WERI-Rb-1 (cell line): ENCODE measurements at regions not wholly inside any gene's neighbourhood (a gene's known extent, or its start where the extent isn't known, plus 50 kb on each side); places are given as distances from the start of the nearest gene placed in this dataset.
"Not testable (repeated sequence)": the region's sequence is repeated elsewhere in the genome, so short reads cannot be mapped to it uniquely, and the experiment has no call there.

Source experiments
- DNase-seq: peaks from one replicate; pipeline ENCODE4 v3.0.0-alpha.2; 2020
- H3K27ac ChIP-seq: fragments of 250-450 bp; sonication (Bioruptor Pico); 2 replicates; pipeline ENCODE4 v1.5.1; 2020; ENCODE audit warnings: mild to moderate bottlenecking, moderate library complexity
- H3K27me3 ChIP-seq: fragments of 250-450 bp; sonication (Bioruptor Pico); 2 replicates; pipeline ENCODE4 v1.5.1; 2021; ENCODE audit warnings: mild to moderate bottlenecking, low read depth, moderate library complexity; ENCODE audit not compliant: insufficient read depth, severe bottlenecking
- H3K36me3 ChIP-seq: fragments of 250-450 bp; sonication (Bioruptor Pico); 2 replicates; pipeline ENCODE4 v1.5.1; 2020; ENCODE audit warnings: mild to moderate bottlenecking, moderate library complexity
- H3K4me3 ChIP-seq: 2 replicates; pipeline ENCODE4 v1.5.1; 2011; ENCODE audit warnings: low read depth, mild to moderate bottlenecking, control low read depth, low read length
- H3K9me3 ChIP-seq: fragments of 250-450 bp; sonication (Bioruptor Pico); 2 replicates; pipeline ENCODE4 v1.5.1; 2021; ENCODE audit warnings: mild to moderate bottlenecking, moderate library complexity; ENCODE audit not compliant: severe bottlenecking
- TF ChIP-seq, protein P1 (sequence below): IDR thresholded peaks from 2 replicates; pipeline ENCODE4 v1.5.1; 2011; ENCODE audit warnings: low read depth, mild to moderate bottlenecking, control low read depth, inconsistent platforms, low read length

DNA sequence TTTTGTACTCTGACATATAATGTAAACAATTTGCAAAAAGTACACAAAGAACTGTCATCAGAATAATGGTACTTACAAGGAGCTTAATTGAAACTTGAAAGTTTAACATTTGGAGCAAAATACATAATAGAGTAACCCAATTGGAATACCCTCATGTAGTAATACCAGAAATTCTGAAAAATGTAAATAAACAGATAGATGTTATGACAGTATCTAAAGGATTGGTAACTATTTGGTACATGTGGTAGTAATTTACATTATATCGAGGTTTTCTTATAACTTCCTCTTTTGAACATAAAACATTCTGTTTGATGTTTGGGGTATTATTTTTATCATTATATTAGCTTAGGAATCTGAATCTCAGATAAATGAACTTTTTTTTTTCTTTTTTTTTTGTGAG is 211.7 kb upstream of the ELL2 start:
- Histone ChIP-seq H3K9me3 (no peaks in the 10 kb centered on the region), H3K27me3 (no peaks in the 10 kb centered on the region), H3K36me3 (no peaks in the 10 kb centered on the region), H3K27ac (no peak overlapping the region), H3K4me3 (no peak overlapping the region)
- no peak for DNase-seq
- TF ChIP-seq, protein P1, sequence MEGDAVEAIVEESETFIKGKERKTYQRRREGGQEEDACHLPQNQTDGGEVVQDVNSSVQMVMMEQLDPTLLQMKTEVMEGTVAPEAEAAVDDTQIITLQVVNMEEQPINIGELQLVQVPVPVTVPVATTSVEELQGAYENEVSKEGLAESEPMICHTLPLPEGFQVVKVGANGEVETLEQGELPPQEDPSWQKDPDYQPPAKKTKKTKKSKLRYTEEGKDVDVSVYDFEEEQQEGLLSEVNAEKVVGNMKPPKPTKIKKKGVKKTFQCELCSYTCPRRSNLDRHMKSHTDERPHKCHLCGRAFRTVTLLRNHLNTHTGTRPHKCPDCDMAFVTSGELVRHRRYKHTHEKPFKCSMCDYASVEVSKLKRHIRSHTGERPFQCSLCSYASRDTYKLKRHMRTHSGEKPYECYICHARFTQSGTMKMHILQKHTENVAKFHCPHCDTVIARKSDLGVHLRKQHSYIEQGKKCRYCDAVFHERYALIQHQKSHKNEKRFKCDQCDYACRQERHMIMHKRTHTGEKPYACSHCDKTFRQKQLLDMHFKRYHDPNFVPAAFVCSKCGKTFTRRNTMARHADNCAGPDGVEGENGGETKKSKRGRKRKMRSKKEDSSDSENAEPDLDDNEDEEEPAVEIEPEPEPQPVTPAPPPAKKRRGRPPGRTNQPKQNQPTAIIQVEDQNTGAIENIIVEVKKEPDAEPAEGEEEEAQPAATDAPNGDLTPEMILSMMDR: no peak

- H3K27ac ChIP-seq: no peak overlapping the region
- H3K27me3 ChIP-seq: no peaks in the 10 kb centered on the region
- no peaks in the 10 kb centered on the region for H3K36me3 ChIP-seq
- TF ChIP-seq, protein P1: no peak
- no peak overlapping the region for H3K4me3 ChIP-seq
- H3K9me3 ChIP-seq: no peaks in the 10 kb centered on the region
- no peak for DNase-seq
These were observed 210.8 kb upstream of the ELL2 start for GRCh38 chr5:96172436-96172835.

DNA sequence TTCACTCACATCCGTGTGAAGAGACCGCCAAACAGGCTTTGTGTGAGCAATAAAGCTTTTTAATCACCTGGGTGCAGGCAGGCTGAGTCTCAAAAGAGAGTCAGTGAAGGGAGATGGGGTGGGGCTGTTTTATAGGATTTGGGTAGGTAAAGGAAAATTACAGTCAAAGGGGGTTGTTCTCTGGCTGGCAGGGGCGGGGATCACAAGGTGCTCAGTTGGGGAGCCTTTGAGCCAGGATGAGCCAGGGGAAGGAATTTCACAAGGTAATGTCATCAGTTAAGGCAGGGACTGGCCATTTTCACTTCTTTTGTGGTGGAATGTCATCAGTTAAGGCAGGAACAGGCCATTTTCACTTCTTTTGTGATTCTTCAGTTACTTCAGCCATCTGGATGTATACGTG is 210.3 kb upstream of the ELL2 start:
- H3K4me3 ChIP-seq, H3K27me3 ChIP-seq, H3K27ac ChIP-seq, H3K36me3 ChIP-seq, DNase-seq, H3K9me3 ChIP-seq: not testable (repeated sequence)

- H3K4me3 ChIP-seq, H3K27me3 ChIP-seq, H3K9me3 ChIP-seq, H3K36me3 ChIP-seq, DNase-seq, H3K27ac ChIP-seq: not testable (repeated sequence)
These were observed 209.0 kb upstream of the ELL2 start for GRCh38 chr5:96170481-96171125.

- not testable (repeated sequence) for DNase-seq, H3K27me3 ChIP-seq, H3K4me3 ChIP-seq, H3K9me3 ChIP-seq, H3K27ac ChIP-seq, H3K36me3 ChIP-seq
These were observed 207.2 kb upstream of the ELL2 start for GRCh38 chr5:96168833-96169232.

DNA sequence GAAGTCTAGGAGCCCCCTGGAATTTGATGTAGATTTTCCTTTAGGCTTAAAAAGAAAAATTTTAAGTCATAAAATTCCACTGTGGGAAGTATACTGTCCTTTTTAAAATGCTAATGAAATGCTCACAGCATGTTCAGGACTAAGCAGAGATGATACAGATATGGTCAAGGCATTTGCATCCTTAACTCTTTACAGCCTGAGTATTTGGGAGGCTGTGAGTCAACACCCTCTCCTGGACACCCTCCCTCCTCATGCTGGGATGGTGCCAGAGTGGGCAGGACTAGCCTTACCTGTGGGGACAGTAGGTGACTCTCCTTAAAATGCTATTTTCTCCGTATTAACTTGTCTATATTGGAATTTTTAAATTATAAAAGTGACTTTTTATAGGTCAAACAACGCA is 197.4 kb upstream of the ELL2 start:
- TF ChIP-seq, protein P1: no peak
- H3K36me3 ChIP-seq: no peaks in the 10 kb centered on the region
- no peak overlapping the region for H3K27ac ChIP-seq
- H3K4me3 ChIP-seq: no peak overlapping the region
- H3K9me3 ChIP-seq: no peaks in the 10 kb centered on the region
- no peak for DNase-seq
- H3K27me3 ChIP-seq: no peaks in the 10 kb centered on the region

DNA sequence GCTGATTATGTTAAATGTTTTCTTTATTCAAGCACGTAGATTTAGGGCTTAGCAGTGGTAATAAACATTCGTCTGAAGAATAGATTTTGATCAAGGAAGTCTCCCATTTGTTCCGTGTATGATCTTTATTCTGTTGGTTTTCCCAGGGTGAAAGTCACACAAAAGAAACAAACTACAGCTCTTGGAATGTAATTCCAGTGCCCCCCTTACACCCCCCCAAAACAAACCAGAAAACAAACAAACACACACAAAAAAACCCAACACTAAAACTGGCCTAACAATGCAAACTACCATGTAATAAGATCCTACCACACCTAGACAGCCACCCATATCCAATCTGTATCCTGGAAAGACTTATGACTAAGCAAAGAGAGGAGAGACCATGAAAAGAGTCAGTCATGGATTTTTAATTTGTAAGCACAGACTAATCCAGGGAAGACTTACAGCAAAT is 196.2 kb upstream of the ELL2 start:
- H3K9me3 ChIP-seq: no peaks in the 10 kb centered on the region
- no peak for DNase-seq
- no peaks in the 10 kb centered on the region for H3K36me3 ChIP-seq
- no peaks in the 10 kb centered on the region for H3K27me3 ChIP-seq
- no peak overlapping the region for H3K4me3 ChIP-seq
- TF ChIP-seq, protein P1: no peak
- H3K27ac ChIP-seq: no peak overlapping the region
